ENCODE measurements at regions not wholly inside any gene's neighbourhood (a gene's known extent, or its start where the extent isn't known, plus 50 kb on each side); places are given as distances from the start of the nearest gene placed in this dataset.

- POLR2A ChIA-PET: interaction anchor here (1.0 to 1.2 kb wide), 3 partner anchors 9 to 47 kb away, joined by 3 to 4 read pairs (median 3); no protein-coding TSS in a partner anchor
- Histone ChIP-seq H3K4me1 (ENCODE audit: control insufficient read depth, insufficient read depth, low read length) (no peaks in the 10 kb centered on the region), H3K27me3 (replicated peaks in 1 of 2; ENCODE audit: control insufficient read depth in 2 of 2, insufficient read depth in 2 of 2, low read length in 1 of 2) (no peaks in the 10 kb centered on the region), H3K4me2 (ENCODE audit: control insufficient read depth, insufficient read depth) (no peak overlapping the region), H3K9ac (ENCODE audit: control insufficient read depth, insufficient read depth, low read length) (no peak overlapping the region), H2AFZ (ENCODE audit: control insufficient read depth, low read depth, low read length) (no peak overlapping the region), H4K20me1 (ENCODE audit: control insufficient read depth, insufficient read depth) (no peaks in the 10 kb centered on the region), H3K36me3 (ENCODE audit: control insufficient read depth in 2 of 2, insufficient read depth in 2 of 2, low read length in 1 of 2) (no peaks in the 10 kb centered on the region), H3K4me3 (no peak overlapping the region), H3K79me2 (ENCODE audit: control insufficient read depth, insufficient read depth, low read length) (no peaks in the 10 kb centered on the region), H3K27ac (ENCODE audit: control insufficient read depth, insufficient read depth) (no peak overlapping the region), H3K9me3 (replicated peaks; ENCODE audit: control insufficient read depth, insufficient read depth, low read length) (no peaks in the 10 kb centered on the region; the same call in 2 of the 3 replicates)
- no peak for ATAC-seq
- SMC1A ChIA-PET (ENCODE audit: uncharacterized antibody, unreplicated experiment): interaction anchor here (0.6 to 1.9 kb wide), 8 partner anchors 9 to 484 kb away, joined by 3 to 8 read pairs (median 4); no protein-coding TSS in a partner anchor
- DNase-seq (ENCODE audit: low read depth, low spot score): no peak
- 56% methylated on average over 5 of the region's 5 CpGs for WGBS (ENCODE audit: insufficient coverage, insufficient replicate concordance, low lambda C conversion rate, missing lambda C conversion rate)
- in situ Hi-C loops (cut with MboI) (no loop called here), intact Hi-C loops (cut with micrococcal nuclease; ENCODE audit: unreplicated experiment) (no loop called here)
- RAD21 ChIA-PET (ENCODE audit: unreplicated experiment): interaction anchor here (0.8 to 1.5 kb wide), 3 partner anchors 11 to 50 kb away, joined by 3 to 5 read pairs (median 4); no protein-coding TSS in a partner anchor
- TF ChIP-seq ETV6 (conservative IDR thresholded peaks at IDR 0.05 in 1 of 2, IDR thresholded peaks at IDR 0.05 in 1 of 2; ENCODE audit: borderline replicate concordance in 1 of 2, low read depth in 1 of 2) (no peak), PML (IDR thresholded peaks at IDR 0.05; ENCODE audit: low read length) (no peak), POLR2AphosphoS5 (IDR thresholded peaks at IDR 0.05; ENCODE audit: low read length) (no peak), GABPA (IDR thresholded peaks at IDR 0.05; ENCODE audit: low read depth) (no peak), SP1 (IDR thresholded peaks at IDR 0.05; ENCODE audit: low read depth, low read length) (no peak), CBFB (IDR thresholded peaks at IDR 0.05; ENCODE audit: low read depth) (no peak)
- no peak for FAIRE-seq
- BruUV-seq (replicated peaks): no TSS peak
- CTCF ChIA-PET: interaction anchor here (0.6 kb wide), 1 partner anchor 22 kb away, joined by 3 read pairs; no protein-coding TSS in a partner anchor
Observed at GRCh38 chr19:28118235-28118634, 1094.7 kb downstream of the UQCRFS1 start.

GRCh38 chr19:28117143-28117542 lies 1095.8 kb downstream of the UQCRFS1 start:
- CTCF ChIA-PET: interaction anchor here (1.6 kb wide), 1 partner anchor 34 kb away, joined by 4 read pairs; no protein-coding TSS in a partner anchor
- SMC1A ChIA-PET (ENCODE audit: uncharacterized antibody, unreplicated experiment): interaction anchor here (0.7 to 1.9 kb wide), 4 partner anchors 8 to 14 kb away, joined by 3 to 8 read pairs (median 4); no protein-coding TSS in a partner anchor
- H3K4me3 ChIP-seq: no peak overlapping the region
- intact Hi-C loops (cut with micrococcal nuclease; ENCODE audit: unreplicated experiment) (no loop called here), in situ Hi-C loops (cut with MboI) (no loop called here)
- ATAC-seq (no peak), FAIRE-seq (no peak), DNase-seq (ENCODE audit: low read depth, low spot score) (no peak)
- no peak for TF ChIP-seq NR2C1 (IDR thresholded peaks at IDR 0.05)
- TF ChIP-seq JUNB (IDR thresholded peaks at IDR 0.05): no peak
- TF ChIP-seq SIN3A (IDR thresholded peaks at IDR 0.05; ENCODE audit: low read depth, low read length): no peak
- TF ChIP-seq TBL1XR1 (IDR thresholded peaks at IDR 0.05; ENCODE audit: low read depth, low read length): no peak
- no peak for TF ChIP-seq CREM (IDR thresholded peaks at IDR 0.05; ENCODE audit: low read depth)
- TF ChIP-seq CBFB (IDR thresholded peaks at IDR 0.05; ENCODE audit: low read depth): no peak
- no peak for TF ChIP-seq ZBTB33 (IDR thresholded peaks at IDR 0.05)
- no peak for TF ChIP-seq ESRRA (IDR thresholded peaks at IDR 0.05; ENCODE audit: low read length)
- H3K36me3 ChIP-seq (ENCODE audit: control insufficient read depth in 2 of 2, insufficient read depth in 2 of 2, low read length in 1 of 2): no peaks in the 10 kb centered on the region
- no peaks in the 10 kb centered on the region for H3K27me3 ChIP-seq (replicated peaks in 1 of 2; ENCODE audit: control insufficient read depth in 2 of 2, insufficient read depth in 2 of 2, low read length in 1 of 2)
- H3K9ac ChIP-seq (ENCODE audit: control insufficient read depth, insufficient read depth, low read length): no peak overlapping the region
- POLR2A ChIA-PET: interaction anchor here (0.8 to 1.2 kb wide), 4 partner anchors 8 to 46 kb away, joined by 3 to 4 read pairs (median 3); no protein-coding TSS in a partner anchor
- H4K20me1 ChIP-seq (ENCODE audit: control insufficient read depth, insufficient read depth): no peaks in the 10 kb centered on the region
- no peak overlapping the region for H3K4me2 ChIP-seq (ENCODE audit: control insufficient read depth, insufficient read depth)
- no peak overlapping the region for H3K27ac ChIP-seq (ENCODE audit: control insufficient read depth, insufficient read depth)
- no TSS peak for BruUV-seq (replicated peaks)
- RAD21 ChIA-PET (ENCODE audit: unreplicated experiment): interaction anchor here (2.3 kb wide), 1 partner anchor 41 kb away, joined by 11 read pairs; no protein-coding TSS in a partner anchor
- no peaks in the 10 kb centered on the region for H3K79me2 ChIP-seq (ENCODE audit: control insufficient read depth, insufficient read depth, low read length)
- H2AFZ ChIP-seq (ENCODE audit: control insufficient read depth, low read depth, low read length): no peak overlapping the region
- H3K4me1 ChIP-seq (ENCODE audit: control insufficient read depth, insufficient read depth, low read length): no peaks in the 10 kb centered on the region
- H3K9me3 ChIP-seq (replicated peaks; ENCODE audit: control insufficient read depth, insufficient read depth, low read length): no peaks in the 10 kb centered on the region; the same call in 2 of the 3 replicates
